ENCODE measurements at regions not wholly inside any gene's neighbourhood (a gene's known extent, or its start where the extent isn't known, plus 50 kb on each side); places are given as distances from the start of the nearest gene placed in this dataset.
"Not testable (repeated sequence)": the region's sequence is repeated elsewhere in the genome, so short reads cannot be mapped to it uniquely, and the experiment has no call there.

- no peak for DNase-seq
Observed at GRCh38 chr4:33062155-33062806, 2342.1 kb downstream of the PCDH7 start.

GRCh38 chr4:33063241-33063640 lies 2343.1 kb downstream of the PCDH7 start:
- no peak for DNase-seq

GRCh38 chr4:33064238-33064637 lies 2344.1 kb downstream of the PCDH7 start:
- no peak for DNase-seq

- no peak for DNase-seq
Observed at GRCh38 chr4:33065749-33066148, 2345.6 kb downstream of the PCDH7 start.

- no peak for DNase-seq
Observed at GRCh38 chr4:33067221-33067620, 2347.1 kb downstream of the PCDH7 start.

- no peak for DNase-seq
Observed at GRCh38 chr4:33068539-33068938, 2348.4 kb downstream of the PCDH7 start.

- no peak for DNase-seq
Observed at GRCh38 chr4:33071535-33071934, 2351.4 kb downstream of the PCDH7 start.

GRCh38 chr4:33072298-33073089 lies 2352.3 kb downstream of the PCDH7 start:
- DNase-seq = no peak

- DNase-seq = no peak
Observed at GRCh38 chr4:33073811-33074210, 2353.6 kb downstream of the PCDH7 start.

- DNase-seq = no peak
Observed at GRCh38 chr4:33078145-33078544, 2358.0 kb downstream of the PCDH7 start.

- no peak for DNase-seq
Observed at GRCh38 chr4:33080275-33080674, 2360.1 kb downstream of the PCDH7 start.

- no peak for DNase-seq
Observed at GRCh38 chr4:33085709-33086108, 2365.5 kb downstream of the PCDH7 start.

GRCh38 chr4:33086331-33086925 lies 2366.3 kb downstream of the PCDH7 start:
- no peak for DNase-seq

GRCh38 chr4:33088713-33089112 lies 2368.5 kb downstream of the PCDH7 start:
- DNase-seq = no peak

GRCh38 chr4:33090910-33091309 lies 2370.7 kb downstream of the PCDH7 start:
- no peak for DNase-seq

GRCh38 chr4:33091961-33092360 lies 2371.8 kb downstream of the PCDH7 start:
- no peak for DNase-seq

GRCh38 chr4:33104273-33104672 lies 2384.1 kb downstream of the PCDH7 start:
- DNase-seq = peak in 1 of 2 experiments; percentile 10

- DNase-seq = no peak
Observed at GRCh38 chr4:33107814-33108213, 2387.6 kb downstream of the PCDH7 start.

GRCh38 chr4:33111117-33111516 lies 2390.9 kb downstream of the PCDH7 start:
- no peak for DNase-seq

GRCh38 chr4:33116871-33117270 lies 2396.7 kb downstream of the PCDH7 start:
- DNase-seq = no peak

- no peak for DNase-seq
Observed at GRCh38 chr4:33126002-33126401, 2405.8 kb downstream of the PCDH7 start.

GRCh38 chr4:33130662-33131061 lies 2410.5 kb downstream of the PCDH7 start:
- not testable (repeated sequence) for DNase-seq

- DNase-seq = no peak
Observed at GRCh38 chr4:33133723-33134122, 2413.6 kb downstream of the PCDH7 start.

GRCh38 chr4:33134366-33134765 lies 2414.2 kb downstream of the PCDH7 start:
- DNase-seq = no peak
